Panc1 (cell line): ENCODE measurements at regions not wholly inside any gene's neighbourhood (a gene's known extent, or its start where the extent isn't known, plus 50 kb on each side); places are given as distances from the start of the nearest gene placed in this dataset.

ENCODE experiments used
- ATAC-seq: fragments of 200-7000 bp; cut with Tn5 transposase; 2 replicates; pipeline ENCODE4 v1.9.1; 2020; ENCODE audit warnings: mild to moderate bottlenecking, moderate library complexity
- BruUV-seq: library from RNA; stranded (reverse); fragments of 400-500 nt; replicated peaks from 2 replicates; lab custom pipeline; 2021; lab: Mats Ljungman, UMichigan
- CTCF ChIA-PET: fragments of 300-600 bp; sonication (Branson Sonifier 250); formaldehyde crosslinking; loops from one replicate; lab custom pipeline; 2022; ENCODE audit warnings: antibody characterized with exemption; lab: Charles Lee
- POLR2A ChIA-PET: fragments of 300-600 bp; sonication (Branson Sonifier 250); formaldehyde crosslinking; loops from one replicate; lab custom pipeline; 2022; ENCODE audit warnings: antibody characterized with exemption; lab: Charles Lee
- DNase-seq: peaks from one replicate; pipeline ENCODE4 v3.0.0-alpha.2; 2010; ENCODE audit warnings: low read depth, low spot score
- H3K27ac ChIP-seq: 2 replicates; pipeline ENCODE4 v1.5.1; 2011; ENCODE audit warnings: mild to moderate bottlenecking, low read length, inconsistent platforms
- H3K27me3 ChIP-seq: fragments of 200-500 bp; sonication (Bioruptor generic); 2 replicates; pipeline ENCODE4 v1.6.0; 2014; ENCODE audit warnings: low read length, inconsistent platforms; ENCODE audit not compliant: control insufficient read depth, insufficient read depth
- H3K36me3 ChIP-seq: fragments of 200-500 bp; sonication (Bioruptor generic); 2 replicates; pipeline ENCODE4 v1.5.1; 2014; ENCODE audit warnings: inconsistent platforms, mild to moderate bottlenecking, low read length, moderate library complexity; ENCODE audit not compliant: control insufficient read depth, insufficient read depth
- H3K4me1 ChIP-seq: 2 replicates; pipeline ENCODE4 v1.5.1; 2011; ENCODE audit warnings: inconsistent platforms, mild to moderate bottlenecking, low read length, moderate library complexity; ENCODE audit not compliant: control insufficient read depth, insufficient read depth
- H3K4me3 ChIP-seq, 2 experiments: 2 replicates each; pipeline ENCODE4 v1.5.1; 2011 to 2012; ENCODE audit warnings: low read depth in 2 of 2, low read length in 2 of 2, mild to moderate bottlenecking in 2 of 2, inconsistent platforms in 1 of 2, moderate library complexity in 1 of 2
- H3K9me3 ChIP-seq: fragments of 200-500 bp; sonication (Bioruptor generic); 2 replicates; pipeline ENCODE4 v1.5.1; 2014; ENCODE audit warnings: low read depth, mild to moderate bottlenecking, inconsistent platforms, low read length, moderate library complexity; ENCODE audit not compliant: control insufficient read depth, insufficient read depth
- POLR2AphosphoS5 ChIP-seq: IDR thresholded peaks from 2 replicates; pipeline ENCODE4 v1.6.1; 2012; ENCODE audit warnings: mild to moderate bottlenecking, low read depth, low read length, moderate library complexity
- SIN3A ChIP-seq: IDR thresholded peaks from 2 replicates; pipeline ENCODE4 v1.6.1; 2012; ENCODE audit warnings: low read depth, mild to moderate bottlenecking, low read length, moderate library complexity, borderline replicate concordance; ENCODE audit not compliant: insufficient read depth
- TCF7L2 ChIP-seq: IDR thresholded peaks from 2 replicates; pipeline ENCODE4 v1.6.1; 2011; ENCODE audit warnings: mild to moderate bottlenecking, low read depth, low read length, inconsistent platforms
- in situ Hi-C: cut with HindIII; loops from 2 replicates; pipeline ENCODE4 v1.10.0; 2016; ENCODE audit warnings: low sequenced_read_pairs, low pct_unique_long_range_greater_than_20kb
- intact Hi-C: fragments of 100-400 bp; cut with micrococcal nuclease; formaldehyde crosslinking; loops from one replicate; pipeline ENCODE4 v1.10.0; 2022; ENCODE audit not compliant: unreplicated experiment
- TF ChIP-seq, protein P1 (sequence below), 2 experiments: IDR thresholded peaks; 2 replicates each; pipeline ENCODE4 v1.6.1; 2011 to 2012; ENCODE audit warnings: low read depth in 2 of 2, control low read depth in 1 of 2, low read length in 1 of 2, mild to moderate bottlenecking in 1 of 2, moderate library complexity in 1 of 2; ENCODE audit not compliant: insufficient read depth in 1 of 2
- TF ChIP-seq, protein P2 (sequence below): fragments of 450-650 bp; IDR thresholded peaks from 2 replicates; pipeline ENCODE4 v1.5.1; 2017; ENCODE audit warnings: mild to moderate bottlenecking

DNA sequence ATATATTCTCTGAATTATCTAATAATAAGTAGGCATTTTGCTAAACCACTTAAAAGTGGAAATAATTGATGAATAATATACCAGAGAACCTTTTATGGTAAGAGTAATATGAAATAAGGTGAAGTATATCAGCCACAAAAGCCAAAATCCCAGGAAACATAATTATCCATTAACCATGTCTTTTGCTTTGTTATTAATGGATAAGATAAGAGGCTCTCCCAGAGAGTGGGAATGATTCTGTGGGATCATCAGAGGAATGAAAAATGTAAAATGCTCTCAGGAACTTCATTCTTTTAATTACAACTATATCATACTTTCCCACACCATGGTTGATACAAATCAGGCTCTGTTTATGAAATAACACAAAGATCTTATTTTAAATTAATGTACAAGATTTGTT is 391.7 kb upstream of the FZD8 start:
- Histone ChIP-seq H3K36me3 (no peaks in the 10 kb centered on the region), H3K27ac (no peak overlapping the region), H3K9me3 (no peaks in the 10 kb centered on the region), H3K27me3 (no peaks in the 10 kb centered on the region), H3K4me1 (no peaks in the 10 kb centered on the region), H3K4me3 (no peak overlapping the region)
- intact Hi-C loops: no loop called here
- ATAC-seq: no peak
- no TSS peak for BruUV-seq
- TF ChIP-seq, protein P1, sequence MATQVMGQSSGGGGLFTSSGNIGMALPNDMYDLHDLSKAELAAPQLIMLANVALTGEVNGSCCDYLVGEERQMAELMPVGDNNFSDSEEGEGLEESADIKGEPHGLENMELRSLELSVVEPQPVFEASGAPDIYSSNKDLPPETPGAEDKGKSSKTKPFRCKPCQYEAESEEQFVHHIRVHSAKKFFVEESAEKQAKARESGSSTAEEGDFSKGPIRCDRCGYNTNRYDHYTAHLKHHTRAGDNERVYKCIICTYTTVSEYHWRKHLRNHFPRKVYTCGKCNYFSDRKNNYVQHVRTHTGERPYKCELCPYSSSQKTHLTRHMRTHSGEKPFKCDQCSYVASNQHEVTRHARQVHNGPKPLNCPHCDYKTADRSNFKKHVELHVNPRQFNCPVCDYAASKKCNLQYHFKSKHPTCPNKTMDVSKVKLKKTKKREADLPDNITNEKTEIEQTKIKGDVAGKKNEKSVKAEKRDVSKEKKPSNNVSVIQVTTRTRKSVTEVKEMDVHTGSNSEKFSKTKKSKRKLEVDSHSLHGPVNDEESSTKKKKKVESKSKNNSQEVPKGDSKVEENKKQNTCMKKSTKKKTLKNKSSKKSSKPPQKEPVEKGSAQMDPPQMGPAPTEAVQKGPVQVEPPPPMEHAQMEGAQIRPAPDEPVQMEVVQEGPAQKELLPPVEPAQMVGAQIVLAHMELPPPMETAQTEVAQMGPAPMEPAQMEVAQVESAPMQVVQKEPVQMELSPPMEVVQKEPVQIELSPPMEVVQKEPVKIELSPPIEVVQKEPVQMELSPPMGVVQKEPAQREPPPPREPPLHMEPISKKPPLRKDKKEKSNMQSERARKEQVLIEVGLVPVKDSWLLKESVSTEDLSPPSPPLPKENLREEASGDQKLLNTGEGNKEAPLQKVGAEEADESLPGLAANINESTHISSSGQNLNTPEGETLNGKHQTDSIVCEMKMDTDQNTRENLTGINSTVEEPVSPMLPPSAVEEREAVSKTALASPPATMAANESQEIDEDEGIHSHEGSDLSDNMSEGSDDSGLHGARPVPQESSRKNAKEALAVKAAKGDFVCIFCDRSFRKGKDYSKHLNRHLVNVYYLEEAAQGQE (IDR thresholded peaks at IDR 0.05; ENCODE audit: insufficient read depth in 1 of 2, low read depth in 2 of 2, low read length in 1 of 2): no peak
- no peak for TF ChIP-seq SIN3A
- TF ChIP-seq, protein P2, sequence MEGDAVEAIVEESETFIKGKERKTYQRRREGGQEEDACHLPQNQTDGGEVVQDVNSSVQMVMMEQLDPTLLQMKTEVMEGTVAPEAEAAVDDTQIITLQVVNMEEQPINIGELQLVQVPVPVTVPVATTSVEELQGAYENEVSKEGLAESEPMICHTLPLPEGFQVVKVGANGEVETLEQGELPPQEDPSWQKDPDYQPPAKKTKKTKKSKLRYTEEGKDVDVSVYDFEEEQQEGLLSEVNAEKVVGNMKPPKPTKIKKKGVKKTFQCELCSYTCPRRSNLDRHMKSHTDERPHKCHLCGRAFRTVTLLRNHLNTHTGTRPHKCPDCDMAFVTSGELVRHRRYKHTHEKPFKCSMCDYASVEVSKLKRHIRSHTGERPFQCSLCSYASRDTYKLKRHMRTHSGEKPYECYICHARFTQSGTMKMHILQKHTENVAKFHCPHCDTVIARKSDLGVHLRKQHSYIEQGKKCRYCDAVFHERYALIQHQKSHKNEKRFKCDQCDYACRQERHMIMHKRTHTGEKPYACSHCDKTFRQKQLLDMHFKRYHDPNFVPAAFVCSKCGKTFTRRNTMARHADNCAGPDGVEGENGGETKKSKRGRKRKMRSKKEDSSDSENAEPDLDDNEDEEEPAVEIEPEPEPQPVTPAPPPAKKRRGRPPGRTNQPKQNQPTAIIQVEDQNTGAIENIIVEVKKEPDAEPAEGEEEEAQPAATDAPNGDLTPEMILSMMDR: no peak
- no peak for TF ChIP-seq TCF7L2
- no peak for DNase-seq
- in situ Hi-C loops: no loop called here
- ChIA-PET CTCF (no interaction called here), POLR2A (no interaction called here)

DNA sequence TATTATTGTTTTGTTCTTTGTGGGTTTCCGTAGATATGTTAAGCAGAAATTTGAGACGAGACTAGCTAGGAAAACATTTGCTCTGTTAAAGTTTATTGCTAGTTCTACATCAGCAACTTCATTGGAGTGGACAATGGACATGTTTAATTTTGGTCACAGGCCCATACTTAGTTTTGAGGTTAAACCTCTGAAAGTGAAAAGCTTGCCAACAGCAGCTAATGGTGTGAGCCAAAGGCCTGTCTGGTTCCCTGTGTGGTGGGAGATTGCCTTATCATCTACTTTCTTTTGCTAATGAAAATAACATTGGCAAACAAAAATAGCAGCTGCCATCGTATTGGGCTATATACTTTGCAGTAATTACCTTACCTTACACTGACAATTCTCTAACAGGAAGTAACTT is 388.4 kb upstream of the FZD8 start:
- ATAC-seq (no peak), DNase-seq (no peak)
- no peak overlapping the region for H3K27ac ChIP-seq
- intact Hi-C loops (no loop called here), in situ Hi-C loops (no loop called here)
- H3K4me1 ChIP-seq: no peaks in the 10 kb centered on the region
- no peaks in the 10 kb centered on the region for H3K27me3 ChIP-seq
- ChIA-PET CTCF (no interaction called here), POLR2A (no interaction called here)
- BruUV-seq: no TSS peak
- H3K4me3 ChIP-seq: no peak overlapping the region
- H3K36me3 ChIP-seq: no peaks in the 10 kb centered on the region
- TF ChIP-seq TCF7L2: no peak
- TF ChIP-seq POLR2AphosphoS5: no peak
- no peak for TF ChIP-seq SIN3A
- TF ChIP-seq, protein P1 (IDR thresholded peaks at IDR 0.05; ENCODE audit: insufficient read depth in 1 of 2, low read depth in 2 of 2, low read length in 1 of 2): no peak
- H3K9me3 ChIP-seq: no peaks in the 10 kb centered on the region
